LNCAP (cell line): ENCODE measurements at regions not wholly inside any gene's neighbourhood (a gene's known extent, or its start where the extent isn't known, plus 50 kb on each side); places are given as distances from the start of the nearest gene placed in this dataset.

Experiments used
- TF ChIP-seq, protein P1 (sequence below): fragments of 450-650 bp; IDR thresholded peaks from 2 replicates; pipeline ENCODE4 v1.5.1; 2017; ENCODE audit warnings: mild to moderate bottlenecking

GRCh38 chr17:77800816-77801215 is 157.7 kb upstream of the TNRC6C start:
- TF ChIP-seq, protein P1, sequence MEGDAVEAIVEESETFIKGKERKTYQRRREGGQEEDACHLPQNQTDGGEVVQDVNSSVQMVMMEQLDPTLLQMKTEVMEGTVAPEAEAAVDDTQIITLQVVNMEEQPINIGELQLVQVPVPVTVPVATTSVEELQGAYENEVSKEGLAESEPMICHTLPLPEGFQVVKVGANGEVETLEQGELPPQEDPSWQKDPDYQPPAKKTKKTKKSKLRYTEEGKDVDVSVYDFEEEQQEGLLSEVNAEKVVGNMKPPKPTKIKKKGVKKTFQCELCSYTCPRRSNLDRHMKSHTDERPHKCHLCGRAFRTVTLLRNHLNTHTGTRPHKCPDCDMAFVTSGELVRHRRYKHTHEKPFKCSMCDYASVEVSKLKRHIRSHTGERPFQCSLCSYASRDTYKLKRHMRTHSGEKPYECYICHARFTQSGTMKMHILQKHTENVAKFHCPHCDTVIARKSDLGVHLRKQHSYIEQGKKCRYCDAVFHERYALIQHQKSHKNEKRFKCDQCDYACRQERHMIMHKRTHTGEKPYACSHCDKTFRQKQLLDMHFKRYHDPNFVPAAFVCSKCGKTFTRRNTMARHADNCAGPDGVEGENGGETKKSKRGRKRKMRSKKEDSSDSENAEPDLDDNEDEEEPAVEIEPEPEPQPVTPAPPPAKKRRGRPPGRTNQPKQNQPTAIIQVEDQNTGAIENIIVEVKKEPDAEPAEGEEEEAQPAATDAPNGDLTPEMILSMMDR = no peak

DNA sequence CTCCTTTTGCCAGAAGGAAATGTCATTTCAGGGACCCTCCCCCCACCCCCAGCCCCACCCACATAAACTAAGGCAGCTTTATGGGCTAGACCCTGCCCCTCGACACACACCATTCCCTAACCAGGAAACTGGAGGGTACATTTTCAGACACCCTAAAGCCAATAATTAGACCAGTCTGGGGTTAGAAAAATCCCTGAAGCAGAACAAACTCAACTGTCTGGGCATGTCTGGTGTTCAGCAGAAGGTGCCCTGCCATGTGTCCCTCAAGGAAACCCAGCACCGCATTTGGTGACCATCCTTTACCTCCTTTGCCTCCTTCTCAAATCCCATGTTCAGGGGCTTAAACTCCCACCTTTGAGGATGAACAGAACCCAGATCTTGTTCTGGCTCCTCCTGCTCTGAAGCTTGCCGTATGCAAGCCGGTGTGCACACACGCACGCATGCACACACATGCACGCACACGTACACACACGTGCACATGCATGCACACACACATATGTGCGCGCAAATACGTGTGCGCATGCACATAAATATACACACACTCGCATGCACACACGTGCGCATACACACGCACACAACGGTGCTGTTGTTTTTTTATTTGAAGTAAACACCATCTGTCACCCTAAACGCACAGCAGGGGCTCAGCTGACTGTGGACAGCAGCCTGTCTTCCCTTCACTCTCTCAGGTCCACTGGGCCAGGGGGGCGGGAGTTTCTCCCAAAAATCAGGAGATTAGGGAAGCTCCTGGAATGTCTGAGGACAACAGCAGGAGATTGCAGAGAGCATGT is 156.8 kb upstream of the TNRC6C start:
- TF ChIP-seq, protein P1 = no peak

DNA sequence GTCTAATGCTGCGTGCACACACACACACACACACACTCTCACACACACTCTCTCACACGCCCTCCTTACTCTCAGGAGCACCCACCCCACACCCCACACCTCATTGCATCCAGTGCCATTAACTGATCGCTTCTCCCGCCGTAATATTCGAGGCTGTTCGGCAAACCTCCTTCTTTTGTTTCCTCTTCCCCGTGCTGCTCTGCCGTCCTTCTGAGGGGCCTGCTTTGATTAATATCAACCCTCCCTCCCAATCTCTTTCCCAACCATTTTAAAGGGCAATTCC is 156.2 kb upstream of the TNRC6C start:
- TF ChIP-seq, protein P1 = no peak

- TF ChIP-seq, protein P1 = no peak
Observed at GRCh38 chr17:77802811-77803220, 155.7 kb upstream of the TNRC6C start.

DNA sequence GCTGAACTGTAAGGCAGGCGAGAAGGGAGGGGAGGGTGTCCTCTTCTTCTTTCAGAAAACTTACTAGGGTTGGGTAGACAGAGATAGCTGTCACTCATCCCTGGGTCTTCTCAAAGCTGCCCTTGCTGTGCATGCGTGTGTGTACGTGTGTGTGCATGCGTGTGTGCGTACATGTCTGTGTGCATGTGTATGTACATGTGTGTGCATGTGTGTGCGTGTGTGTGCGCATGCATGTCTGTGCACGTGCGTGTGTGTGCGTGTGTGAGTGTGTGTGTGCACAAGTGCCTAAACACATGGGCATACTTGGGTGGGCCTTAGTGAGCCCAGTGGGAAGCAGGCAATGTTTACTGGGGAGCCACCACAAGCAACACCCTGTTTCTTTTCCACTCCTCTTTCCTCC is 154.8 kb upstream of the TNRC6C start:
- TF ChIP-seq, protein P1 = no peak

DNA sequence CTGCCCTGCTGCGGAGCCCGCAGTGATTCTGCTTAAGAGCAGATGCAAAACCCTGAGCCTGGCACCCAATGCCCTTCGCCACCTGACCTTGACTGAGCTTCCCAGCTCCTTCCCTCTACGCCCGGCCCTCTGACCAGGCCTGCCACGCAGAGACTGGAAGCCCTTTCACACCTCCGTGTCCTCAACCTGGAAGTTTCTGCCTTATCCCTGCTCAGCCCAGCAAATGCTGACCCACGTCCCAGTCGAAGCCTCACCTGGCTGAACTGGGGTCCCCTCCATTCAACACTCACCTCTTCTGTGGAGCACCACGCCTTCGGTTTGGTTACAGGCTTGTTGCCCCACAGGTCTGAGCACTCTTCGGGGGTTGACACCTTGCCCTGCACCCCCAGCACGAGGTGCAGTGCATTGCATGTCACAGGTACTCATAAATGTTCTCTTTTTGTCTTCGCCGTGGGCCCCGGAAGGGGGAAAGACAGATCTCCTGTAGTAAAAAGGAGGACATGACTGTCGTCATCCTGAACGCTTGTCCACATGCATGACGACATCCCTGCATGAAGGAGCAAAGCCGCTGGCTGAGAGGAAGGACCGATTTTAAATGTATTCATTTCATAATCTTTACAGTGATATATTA is 153.6 kb upstream of the TNRC6C start:
- TF ChIP-seq, protein P1 = no peak

DNA sequence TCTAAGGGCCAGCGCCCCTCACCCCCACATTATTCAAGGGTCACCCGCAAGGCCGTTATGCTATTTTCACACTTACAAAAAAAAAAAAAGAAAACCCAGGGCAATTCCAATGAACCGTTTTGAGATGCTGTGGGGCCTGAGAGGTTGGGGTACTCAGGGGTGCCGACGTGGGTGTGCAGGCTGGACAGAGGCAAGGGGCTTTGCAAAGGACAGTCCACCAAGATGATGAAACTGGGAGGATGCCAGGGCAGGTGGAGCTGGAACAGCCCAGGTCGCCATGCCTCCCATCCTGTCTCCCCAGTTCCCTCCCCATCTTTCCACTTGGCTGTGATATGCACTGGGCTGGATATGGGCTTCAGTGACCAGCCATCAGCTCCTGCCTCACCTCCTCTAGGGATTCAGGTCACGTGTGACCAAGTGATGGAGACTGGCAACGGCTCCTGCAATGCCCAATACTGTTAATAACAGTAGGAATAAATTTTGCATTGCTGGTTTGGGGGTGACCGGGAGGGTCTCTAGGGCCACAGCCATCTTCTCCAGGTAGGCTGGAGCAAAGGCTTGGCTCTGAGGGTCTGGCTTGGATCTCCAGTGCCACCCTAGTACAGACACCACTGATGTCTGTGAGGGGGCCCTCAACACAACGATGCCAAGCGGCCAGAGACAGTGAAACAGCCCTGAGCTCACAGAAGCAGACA is 151.3 kb upstream of the TNRC6C start:
- TF ChIP-seq, protein P1 = no peak
